GM12878 (cell line): ENCODE measurements at regions not wholly inside any gene's neighbourhood (a gene's known extent, or its start where the extent isn't known, plus 50 kb on each side); places are given as distances from the start of the nearest gene placed in this dataset.

Source experiments
- ATAC-seq: fragments of 200-7000 bp; cut with Tn5 transposase; 3 replicates; pipeline ENCODE4 v1.9.1; 2020; ENCODE audit warnings: mild to moderate bottlenecking, moderate library complexity
- BruUV-seq: library from RNA; stranded (reverse); fragments of 400-500 nt; replicated peaks from 2 replicates; lab custom pipeline; 2021; lab: Mats Ljungman, UMichigan
- CTCF ChIA-PET: fragments of 300-600 bp; sonication (Branson Sonifier 250); formaldehyde crosslinking; extraction: SDS; loops from one replicate; lab custom pipeline; 2021; ENCODE audit warnings: inconsistent platforms; lab: Yijun Ruan, JAX
- POLR2A ChIA-PET: fragments of 350-600 bp; formaldehyde crosslinking; extraction: SDS; loops from one replicate; lab custom pipeline; 2021; ENCODE audit warnings: inconsistent platforms; lab: Charles Lee
- RAD21 ChIA-PET: fragments of 300-600 bp; sonication (Branson Sonifier 250); formaldehyde crosslinking; loops from one replicate; lab custom pipeline; 2023; ENCODE audit warnings: antibody characterized with exemption; ENCODE audit not compliant: unreplicated experiment; lab: Charles Lee
- SMC1A ChIA-PET: fragments of 300-600 bp; sonication (Branson Sonifier 250); formaldehyde crosslinking; loops from one replicate; lab custom pipeline; 2023; ENCODE audit not compliant: unreplicated experiment, uncharacterized antibody; lab: Charles Lee
- DNase-seq: peaks from one replicate; pipeline ENCODE4 v3.0.0-alpha.2; 2011; ENCODE audit warnings: low read depth, low spot score
- FAIRE-seq: peaks from 3 replicates; lab custom pipeline; 2011; peaks lifted over from hg19 to GRCh38; lab: Jason Lieb, UNC
- H2AFZ ChIP-seq: 2 replicates; pipeline ENCODE4 v1.6.0; 2011; ENCODE audit warnings: low read depth, low read length, control low read depth; ENCODE audit not compliant: control insufficient read depth
- H3K27ac ChIP-seq: 2 replicates; pipeline ENCODE4 v1.5.1; 2011; ENCODE audit warnings: control low read depth; ENCODE audit not compliant: control insufficient read depth, insufficient read depth
- H3K27me3 ChIP-seq, 2 experiments: replicated peaks in 1 of 2; 2 replicates each; pipeline versions ENCODE4 v1.6.0 to v1.6.1; 2011; ENCODE audit warnings: low read length in 1 of 2; ENCODE audit not compliant: control insufficient read depth in 2 of 2, insufficient read depth in 2 of 2
- H3K36me3 ChIP-seq, 2 experiments: 2 replicates each; pipeline ENCODE4 v1.5.1; 2011; ENCODE audit warnings: low read length in 1 of 2; ENCODE audit not compliant: control insufficient read depth in 2 of 2, insufficient read depth in 2 of 2
- H3K4me1 ChIP-seq: 2 replicates; pipeline ENCODE4 v1.6.1; 2011; ENCODE audit warnings: mild to moderate bottlenecking, low read length, moderate library complexity, mixed read lengths; ENCODE audit not compliant: control insufficient read depth, insufficient read depth
- H3K4me2 ChIP-seq: 2 replicates; pipeline ENCODE4 v1.6.0; 2011; ENCODE audit warnings: control low read depth; ENCODE audit not compliant: control insufficient read depth, insufficient read depth
- H3K4me3 ChIP-seq: fragments of 200-600 bp; sonication (generic); 2 replicates; pipeline ENCODE4 v1.5.1; 2016
- H3K79me2 ChIP-seq: 2 replicates; pipeline ENCODE4 v1.6.0; 2011; ENCODE audit warnings: low read length; ENCODE audit not compliant: control insufficient read depth, insufficient read depth
- H3K9ac ChIP-seq: 2 replicates; pipeline ENCODE4 v1.8.0; 2011; ENCODE audit warnings: low read length, control low read depth, mixed read lengths; ENCODE audit not compliant: control insufficient read depth, insufficient read depth
- H3K9me3 ChIP-seq: replicated peaks from 3 replicates; pipeline ENCODE4 v1.5.1; 2011; ENCODE audit warnings: mild to moderate bottlenecking, low read length; ENCODE audit not compliant: control insufficient read depth, insufficient read depth
- H4K20me1 ChIP-seq: 2 replicates; pipeline ENCODE4 v1.6.0; 2011; ENCODE audit not compliant: control insufficient read depth, insufficient read depth
- BACH1 ChIP-seq: fragments of 450-650 bp; IDR thresholded peaks from 2 replicates; pipeline ENCODE4 v1.6.1; 2017; ENCODE audit warnings: mild to moderate bottlenecking, borderline replicate concordance
- CBX3 ChIP-seq: fragments of 200-600 bp; sonication (generic); IDR thresholded peaks from 2 replicates; pipeline ENCODE4 v1.6.1; 2016; ENCODE audit warnings: low read depth, borderline replicate concordance
- CHD4 ChIP-seq: fragments of 200-600 bp; sonication (generic); IDR thresholded peaks from 2 replicates; pipeline ENCODE4 v1.6.1; 2016; ENCODE audit warnings: mild to moderate bottlenecking
- FOXM1 ChIP-seq: IDR thresholded peaks from 2 replicates; pipeline ENCODE4 v1.6.1; 2012; ENCODE audit warnings: low read depth, mild to moderate bottlenecking, inconsistent platforms, low read length, moderate library complexity
- GABPA ChIP-seq: IDR thresholded peaks from 2 replicates; pipeline ENCODE4 v1.6.1; 2014; ENCODE audit warnings: antibody characterized with exemption, low read depth, mild to moderate bottlenecking, inconsistent platforms
- KLF5 ChIP-seq: fragments of 450-650 bp; IDR thresholded peaks from 2 replicates; pipeline ENCODE4 v1.6.1; 2014; ENCODE audit warnings: mild to moderate bottlenecking; ENCODE audit not compliant: partially characterized antibody
- LARP7 ChIP-seq: fragments of 450-650 bp; IDR thresholded peaks from 2 replicates; pipeline ENCODE4 v1.6.1; 2017; ENCODE audit warnings: mild to moderate bottlenecking
- RCOR1 ChIP-seq: conservative IDR thresholded peaks from 2 replicates; pipeline ENCODE4 v1.6.1; 2012; ENCODE audit warnings: low read depth, low read length, improper control_type of control experiment
- SREBF2 ChIP-seq: IDR thresholded peaks from 2 replicates; pipeline ENCODE4 v1.6.1; 2012; ENCODE audit warnings: mild to moderate bottlenecking, low read length
- WGBS: methylation state at CpG from one replicate; pipeline ENCODE4 v1.1.6; 2016; ENCODE audit warnings: low lambda C conversion rate; ENCODE audit not compliant: insufficient replicate concordance, insufficient coverage; ENCODE audit errors: missing lambda C conversion rate; 5-methylcytosine and 5-hydroxymethylcytosine counted together
- in situ Hi-C: fragments of 300-500 bp; cut with MboI; formaldehyde crosslinking; loops from 9 replicates; pipeline ENCODE4 v1.14.3; 2018; ENCODE audit warnings: mixed read lengths
- intact Hi-C: fragments of 100-400 bp; cut with micrococcal nuclease; formaldehyde crosslinking; loops from one replicate; pipeline ENCODE4 v1.14.2; 2022; ENCODE audit not compliant: unreplicated experiment
- TF ChIP-seq, protein P1 (sequence below): fragments of 450-650 bp; IDR thresholded peaks from 2 replicates; pipeline ENCODE4 v1.6.1; 2016; ENCODE audit warnings: mild to moderate bottlenecking
- TF ChIP-seq, protein P2 (sequence below): fragments of 450-650 bp; IDR thresholded peaks from 2 replicates; pipeline ENCODE4 v1.6.1; 2018; ENCODE audit warnings: mild to moderate bottlenecking, low read depth, moderate library complexity; ENCODE audit not compliant: partially characterized antibody
- TF ChIP-seq, protein P3 (sequence below): fragments of 450-650 bp; IDR thresholded peaks from 2 replicates; pipeline ENCODE4 v1.6.1; 2016; ENCODE audit warnings: mild to moderate bottlenecking, moderate library complexity, borderline replicate concordance
- TF ChIP-seq, protein P4 (sequence below): fragments of 450-650 bp; formaldehyde crosslinking; IDR thresholded peaks from 2 replicates; pipeline ENCODE4 v1.4.0; 2022; ENCODE audit warnings: mild to moderate bottlenecking, moderate library complexity

DNA sequence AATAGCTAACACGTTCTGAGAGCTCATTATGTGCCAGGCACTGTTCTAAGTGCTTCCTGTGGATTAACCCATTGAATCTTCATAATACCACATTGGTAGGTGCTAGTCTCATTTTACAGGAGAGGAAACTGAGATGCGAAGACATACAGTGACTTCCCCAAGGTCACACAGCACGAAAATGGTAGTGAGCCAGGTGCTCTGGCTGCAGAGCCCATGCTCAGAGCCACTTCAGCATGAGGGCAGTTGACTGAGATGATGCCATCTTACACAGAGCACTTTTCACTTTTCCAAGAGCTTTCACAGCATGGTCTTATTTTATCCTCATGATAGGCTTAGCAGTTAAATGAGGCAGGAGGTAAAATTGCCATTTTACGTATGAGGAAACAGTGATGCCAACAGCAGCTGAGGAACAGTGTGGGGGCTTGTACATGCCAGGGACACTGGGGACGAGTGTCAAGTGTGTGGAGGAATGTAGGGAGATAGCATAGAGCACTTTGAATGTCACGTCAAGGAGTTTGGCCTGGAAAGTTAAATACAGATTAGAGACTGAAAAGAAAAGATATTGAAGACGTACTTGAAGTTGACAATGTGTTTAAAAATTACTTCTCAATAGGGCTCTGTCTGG is 180.0 kb downstream of the KIF4B start:
- ChIA-PET CTCF (no interaction called here), RAD21 (no interaction called here), SMC1A (no interaction called here), POLR2A (no interaction called here)
- ATAC-seq, result no peak
- Histone ChIP-seq H2AFZ (no peak overlapping the region), H3K9me3 (no peaks in the 10 kb centered on the region), H3K4me3 (no peak overlapping the region), H3K79me2 (no peaks in the 10 kb centered on the region), H3K9ac (no peak overlapping the region), H3K36me3 (no peaks in the 10 kb centered on the region), H4K20me1 (no peaks in the 10 kb centered on the region), H3K27me3 (no peaks in the 10 kb centered on the region), H3K4me1 (no peaks in the 10 kb centered on the region), H3K4me2 (no peak overlapping the region), H3K27ac (no peak overlapping the region)
- intact Hi-C loops (no loop called here), in situ Hi-C loops (no loop called here)
- 30% methylated on average over 7 of the region's 7 CpGs for WGBS
- no peak for DNase-seq
- BruUV-seq, result no TSS peak
- FAIRE-seq, result no peak
- TF ChIP-seq RCOR1 (no peak), KLF5 (no peak), CBX3 (no peak), FOXM1 (no peak), CHD4 (no peak), LARP7 (no peak), BACH1 (no peak), GABPA (no peak), SREBF2 (no peak)
- TF ChIP-seq, protein P1, sequence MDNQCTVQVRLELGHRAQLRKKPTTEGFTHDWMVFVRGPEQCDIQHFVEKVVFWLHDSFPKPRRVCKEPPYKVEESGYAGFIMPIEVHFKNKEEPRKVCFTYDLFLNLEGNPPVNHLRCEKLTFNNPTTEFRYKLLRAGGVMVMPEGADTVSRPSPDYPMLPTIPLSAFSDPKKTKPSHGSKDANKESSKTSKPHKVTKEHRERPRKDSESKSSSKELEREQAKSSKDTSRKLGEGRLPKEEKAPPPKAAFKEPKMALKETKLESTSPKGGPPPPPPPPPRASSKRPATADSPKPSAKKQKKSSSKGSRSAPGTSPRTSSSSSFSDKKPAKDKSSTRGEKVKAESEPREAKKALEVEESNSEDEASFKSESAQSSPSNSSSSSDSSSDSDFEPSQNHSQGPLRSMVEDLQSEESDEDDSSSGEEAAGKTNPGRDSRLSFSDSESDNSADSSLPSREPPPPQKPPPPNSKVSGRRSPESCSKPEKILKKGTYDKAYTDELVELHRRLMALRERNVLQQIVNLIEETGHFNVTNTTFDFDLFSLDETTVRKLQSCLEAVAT, result no peak
- TF ChIP-seq, protein P2, sequence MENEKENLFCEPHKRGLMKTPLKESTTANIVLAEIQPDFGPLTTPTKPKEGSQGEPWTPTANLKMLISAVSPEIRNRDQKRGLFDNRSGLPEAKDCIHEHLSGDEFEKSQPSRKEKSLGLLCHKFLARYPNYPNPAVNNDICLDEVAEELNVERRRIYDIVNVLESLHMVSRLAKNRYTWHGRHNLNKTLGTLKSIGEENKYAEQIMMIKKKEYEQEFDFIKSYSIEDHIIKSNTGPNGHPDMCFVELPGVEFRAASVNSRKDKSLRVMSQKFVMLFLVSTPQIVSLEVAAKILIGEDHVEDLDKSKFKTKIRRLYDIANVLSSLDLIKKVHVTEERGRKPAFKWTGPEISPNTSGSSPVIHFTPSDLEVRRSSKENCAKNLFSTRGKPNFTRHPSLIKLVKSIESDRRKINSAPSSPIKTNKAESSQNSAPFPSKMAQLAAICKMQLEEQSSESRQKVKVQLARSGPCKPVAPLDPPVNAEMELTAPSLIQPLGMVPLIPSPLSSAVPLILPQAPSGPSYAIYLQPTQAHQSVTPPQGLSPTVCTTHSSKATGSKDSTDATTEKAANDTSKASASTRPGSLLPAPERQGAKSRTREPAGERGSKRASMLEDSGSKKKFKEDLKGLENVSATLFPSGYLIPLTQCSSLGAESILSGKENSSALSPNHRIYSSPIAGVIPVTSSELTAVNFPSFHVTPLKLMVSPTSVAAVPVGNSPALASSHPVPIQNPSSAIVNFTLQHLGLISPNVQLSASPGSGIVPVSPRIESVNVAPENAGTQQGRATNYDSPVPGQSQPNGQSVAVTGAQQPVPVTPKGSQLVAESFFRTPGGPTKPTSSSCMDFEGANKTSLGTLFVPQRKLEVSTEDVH, result no peak
- TF ChIP-seq, protein P3, sequence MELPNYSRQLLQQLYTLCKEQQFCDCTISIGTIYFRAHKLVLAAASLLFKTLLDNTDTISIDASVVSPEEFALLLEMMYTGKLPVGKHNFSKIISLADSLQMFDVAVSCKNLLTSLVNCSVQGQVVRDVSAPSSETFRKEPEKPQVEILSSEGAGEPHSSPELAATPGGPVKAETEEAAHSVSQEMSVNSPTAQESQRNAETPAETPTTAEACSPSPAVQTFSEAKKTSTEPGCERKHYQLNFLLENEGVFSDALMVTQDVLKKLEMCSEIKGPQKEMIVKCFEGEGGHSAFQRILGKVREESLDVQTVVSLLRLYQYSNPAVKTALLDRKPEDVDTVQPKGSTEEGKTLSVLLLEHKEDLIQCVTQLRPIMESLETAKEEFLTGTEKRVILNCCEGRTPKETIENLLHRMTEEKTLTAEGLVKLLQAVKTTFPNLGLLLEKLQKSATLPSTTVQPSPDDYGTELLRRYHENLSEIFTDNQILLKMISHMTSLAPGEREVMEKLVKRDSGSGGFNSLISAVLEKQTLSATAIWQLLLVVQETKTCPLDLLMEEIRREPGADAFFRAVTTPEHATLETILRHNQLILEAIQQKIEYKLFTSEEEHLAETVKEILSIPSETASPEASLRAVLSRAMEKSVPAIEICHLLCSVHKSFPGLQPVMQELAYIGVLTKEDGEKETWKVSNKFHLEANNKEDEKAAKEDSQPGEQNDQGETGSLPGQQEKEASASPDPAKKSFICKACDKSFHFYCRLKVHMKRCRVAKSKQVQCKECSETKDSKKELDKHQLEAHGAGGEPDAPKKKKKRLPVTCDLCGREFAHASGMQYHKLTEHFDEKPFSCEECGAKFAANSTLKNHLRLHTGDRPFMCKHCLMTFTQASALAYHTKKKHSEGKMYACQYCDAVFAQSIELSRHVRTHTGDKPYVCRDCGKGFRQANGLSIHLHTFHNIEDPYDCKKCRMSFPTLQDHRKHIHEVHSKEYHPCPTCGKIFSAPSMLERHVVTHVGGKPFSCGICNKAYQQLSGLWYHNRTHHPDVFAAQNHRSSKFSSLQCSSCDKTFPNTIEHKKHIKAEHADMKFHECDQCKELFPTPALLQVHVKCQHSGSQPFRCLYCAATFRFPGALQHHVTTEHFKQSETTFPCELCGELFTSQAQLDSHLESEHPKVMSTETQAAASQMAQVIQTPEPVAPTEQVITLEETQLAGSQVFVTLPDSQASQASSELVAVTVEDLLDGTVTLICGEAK, result no peak
- TF ChIP-seq, protein P4, sequence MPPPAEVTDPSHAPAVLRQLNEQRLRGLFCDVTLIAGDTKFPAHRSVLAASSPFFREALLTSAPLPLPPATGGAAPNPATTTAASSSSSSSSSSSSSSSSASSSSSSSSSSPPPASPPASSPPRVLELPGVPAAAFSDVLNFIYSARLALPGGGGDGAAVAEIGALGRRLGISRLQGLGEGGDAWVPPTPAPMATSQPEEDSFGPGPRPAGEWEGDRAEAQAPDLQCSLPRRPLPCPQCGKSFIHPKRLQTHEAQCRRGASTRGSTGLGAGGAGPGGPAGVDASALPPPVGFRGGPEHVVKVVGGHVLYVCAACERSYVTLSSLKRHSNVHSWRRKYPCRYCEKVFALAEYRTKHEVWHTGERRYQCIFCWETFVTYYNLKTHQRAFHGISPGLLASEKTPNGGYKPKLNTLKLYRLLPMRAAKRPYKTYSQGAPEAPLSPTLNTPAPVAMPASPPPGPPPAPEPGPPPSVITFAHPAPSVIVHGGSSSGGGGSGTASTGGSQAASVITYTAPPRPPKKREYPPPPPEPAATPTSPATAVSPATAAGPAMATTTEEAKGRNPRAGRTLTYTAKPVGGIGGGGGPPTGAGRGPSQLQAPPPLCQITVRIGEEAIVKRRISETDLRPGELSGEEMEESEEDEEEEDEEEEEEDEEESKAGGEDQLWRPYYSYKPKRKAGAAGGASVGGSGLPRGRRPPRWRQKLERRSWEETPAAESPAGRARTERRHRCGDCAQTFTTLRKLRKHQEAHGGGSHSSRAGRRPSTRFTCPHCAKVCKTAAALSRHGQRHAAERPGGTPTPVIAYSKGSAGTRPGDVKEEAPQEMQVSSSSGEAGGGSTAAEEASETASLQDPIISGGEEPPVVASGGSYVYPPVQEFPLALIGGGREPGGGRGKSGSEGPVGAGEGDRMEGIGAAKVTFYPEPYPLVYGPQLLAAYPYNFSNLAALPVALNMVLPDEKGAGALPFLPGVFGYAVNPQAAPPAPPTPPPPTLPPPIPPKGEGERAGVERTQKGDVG (CRISPR knock-in tag), result no peak
